Adrenal gland (tissue), 9 donors: ENCODE measurements at regions not wholly inside any gene's neighbourhood (a gene's known extent, or its start where the extent isn't known, plus 50 kb on each side); places are given as distances from the start of the nearest gene placed in this dataset.

Experiments
- DNase-seq, 7 donors: peaks; one replicate each; pipeline ENCODE4 v3.0.0-alpha.2; 2019 to 2020
- H3K27ac ChIP-seq, 5 donors: fragments of 200-600 bp; sonication (generic) in 4 of 5; 1 replicate in 3 of 5; 2 replicates in 2 of 5; pipeline versions ENCODE4 v1.5.1 to v1.8.0; 2016 to 2020; ENCODE audit warnings: mild to moderate bottlenecking in 1 of 5
- H3K27me3 ChIP-seq: fragments of 200-600 bp; 2 replicates; pipeline ENCODE4 v1.8.0; 2021
- H3K36me3 ChIP-seq, 2 donors: fragments of 200-600 bp; replicated peaks in 1 of 2; 1 replicate in 1 of 2; 2 replicates in 1 of 2; pipeline versions ENCODE4 v1.5.1 to v1.8.0; 2018 to 2022
- H3K4me1 ChIP-seq, 2 donors: fragments of 200-600 bp; replicated peaks in 1 of 2; 1 replicate in 1 of 2; 2 replicates in 1 of 2; pipeline versions ENCODE4 v1.5.1 to v1.8.0; 2018 to 2021
- H3K4me3 ChIP-seq, 4 donors: fragments of 200-600 bp; sonication (generic) in 3 of 4; one replicate each; pipeline ENCODE4 v1.5.1; 2016 to 2018
- H3K9me3 ChIP-seq, 3 donors: fragments of 200-600 bp; sonication (generic) in 1 of 3; replicated peaks in 1 of 3; 1 replicate in 2 of 3; 2 replicates in 1 of 3; pipeline versions ENCODE4 v1.5.1 to v1.8.0; 2016 to 2021
- POLR2A ChIP-seq, 2 donors: fragments of 450-650 bp; IDR thresholded peaks; one replicate each; pipeline ENCODE4 v1.6.1; 2017; ENCODE audit warnings: antibody characterized with exemption in 2 of 2, mild to moderate bottlenecking in 2 of 2, moderate library complexity in 1 of 2
- WGBS, 4 donors: extraction: QIAGEN DNeasy Blood & Tissue Kit in 2 of 4; methylation state at CpG; one replicate each; pipeline versions ENCODE4 v1.1.5 to v1.1.7; 2013 to 2017; 5-methylcytosine and 5-hydroxymethylcytosine counted together
- intact Hi-C, 2 donors: fragments of 100-400 bp; cut with DNase I; formaldehyde crosslinking; loops; one replicate each; pipeline versions ENCODE4 v1.14.1 to v1.15.0; 2022 to 2023
- TF ChIP-seq, protein P1 (sequence below), 6 experiments: fragments of 450-650 bp in 4 of 6; fragments of 200-600 bp in 2 of 6; sonication (generic) in 1 of 6; IDR thresholded peaks; 1 replicate in 5 of 6; 2 replicates in 1 of 6; pipeline versions ENCODE4 v1.5.1 to v1.8.0; 2016 to 2021; ENCODE audit warnings: antibody characterized with exemption in 6 of 6, mild to moderate bottlenecking in 2 of 6, moderate library complexity in 1 of 6
- donor health status: healthy with polysubstance abuse.
- donor health status: Bipolar disorder and iron deficiency.
- donor health status: DM: yes; HTN: yes; CAD: no.
- donor health status: DM: no; HTN: no; CAD: no.
- donor health status: DM: no; HTN: no; CAD: no.

DNA sequence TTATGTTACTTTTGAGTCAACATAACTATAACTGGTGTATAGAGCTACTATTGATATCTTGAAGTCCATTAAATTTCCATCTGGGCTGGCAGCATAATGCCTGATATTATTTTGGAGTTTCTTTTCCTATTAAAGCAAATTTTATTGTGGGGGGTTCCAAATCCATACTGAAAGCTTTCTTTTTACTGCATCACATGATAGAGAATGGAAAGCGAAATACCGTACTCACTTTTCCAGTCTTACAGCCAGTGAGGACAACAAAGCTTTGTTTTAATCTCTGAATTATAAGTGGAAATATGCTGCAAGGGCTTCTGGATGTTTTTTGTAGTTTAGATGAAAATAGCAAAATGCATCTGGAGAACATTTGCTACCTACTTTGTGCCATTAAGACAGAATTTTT, 477.5 kb upstream of the SEMA3D start:
- Histone ChIP-seq H3K4me1 (no peaks in the 10 kb centered on the region), H3K9me3 (no peaks in the 10 kb centered on the region), H3K4me3 (no peak overlapping the region), H3K36me3 (no peaks in the 10 kb centered on the region), H3K27ac (no peak overlapping the region), H3K27me3 (no peaks in the 10 kb centered on the region)
- WGBS, 4 donors: 93 to 100% (median 97%) methylated on average over 2 of the region's 2 CpGs
- TF ChIP-seq POLR2A (IDR thresholded peaks at IDR 0.05): no peak
- TF ChIP-seq, protein P1, sequence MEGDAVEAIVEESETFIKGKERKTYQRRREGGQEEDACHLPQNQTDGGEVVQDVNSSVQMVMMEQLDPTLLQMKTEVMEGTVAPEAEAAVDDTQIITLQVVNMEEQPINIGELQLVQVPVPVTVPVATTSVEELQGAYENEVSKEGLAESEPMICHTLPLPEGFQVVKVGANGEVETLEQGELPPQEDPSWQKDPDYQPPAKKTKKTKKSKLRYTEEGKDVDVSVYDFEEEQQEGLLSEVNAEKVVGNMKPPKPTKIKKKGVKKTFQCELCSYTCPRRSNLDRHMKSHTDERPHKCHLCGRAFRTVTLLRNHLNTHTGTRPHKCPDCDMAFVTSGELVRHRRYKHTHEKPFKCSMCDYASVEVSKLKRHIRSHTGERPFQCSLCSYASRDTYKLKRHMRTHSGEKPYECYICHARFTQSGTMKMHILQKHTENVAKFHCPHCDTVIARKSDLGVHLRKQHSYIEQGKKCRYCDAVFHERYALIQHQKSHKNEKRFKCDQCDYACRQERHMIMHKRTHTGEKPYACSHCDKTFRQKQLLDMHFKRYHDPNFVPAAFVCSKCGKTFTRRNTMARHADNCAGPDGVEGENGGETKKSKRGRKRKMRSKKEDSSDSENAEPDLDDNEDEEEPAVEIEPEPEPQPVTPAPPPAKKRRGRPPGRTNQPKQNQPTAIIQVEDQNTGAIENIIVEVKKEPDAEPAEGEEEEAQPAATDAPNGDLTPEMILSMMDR (IDR thresholded peaks at IDR 0.05): no peak
- intact Hi-C loops: no loop called here
- DNase-seq: no peak

DNA sequence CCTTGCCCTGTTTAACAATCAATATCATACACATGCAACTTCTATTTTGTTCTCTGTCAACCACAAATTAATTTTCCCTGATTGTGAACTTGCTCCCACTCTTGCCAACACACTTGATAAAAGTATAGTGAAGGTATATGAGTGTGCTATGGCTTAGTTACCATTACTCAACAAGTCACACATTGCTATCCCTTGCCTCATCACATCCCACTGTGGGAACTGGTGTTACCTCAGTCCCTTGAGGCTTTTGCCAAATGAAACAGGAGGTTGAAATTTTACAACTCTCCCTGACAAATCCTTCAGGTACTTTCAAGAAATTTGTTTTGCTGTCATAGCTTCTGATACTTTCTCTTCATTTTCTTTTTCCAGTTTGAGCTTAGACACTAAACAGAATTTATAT, 472.5 kb upstream of the SEMA3D start:
- H3K36me3 ChIP-seq: no peaks in the 10 kb centered on the region
- no peak overlapping the region for H3K27ac ChIP-seq
- no peaks in the 10 kb centered on the region for H3K4me1 ChIP-seq
- no peaks in the 10 kb centered on the region for H3K27me3 ChIP-seq
- H3K4me3 ChIP-seq: no peak overlapping the region
- H3K9me3 ChIP-seq: no peaks in the 10 kb centered on the region
- intact Hi-C loops: no loop called here
- DNase-seq: no peak
- TF ChIP-seq POLR2A (IDR thresholded peaks at IDR 0.05): no peak
- TF ChIP-seq, protein P1 (IDR thresholded peaks at IDR 0.05): no peak

DNA sequence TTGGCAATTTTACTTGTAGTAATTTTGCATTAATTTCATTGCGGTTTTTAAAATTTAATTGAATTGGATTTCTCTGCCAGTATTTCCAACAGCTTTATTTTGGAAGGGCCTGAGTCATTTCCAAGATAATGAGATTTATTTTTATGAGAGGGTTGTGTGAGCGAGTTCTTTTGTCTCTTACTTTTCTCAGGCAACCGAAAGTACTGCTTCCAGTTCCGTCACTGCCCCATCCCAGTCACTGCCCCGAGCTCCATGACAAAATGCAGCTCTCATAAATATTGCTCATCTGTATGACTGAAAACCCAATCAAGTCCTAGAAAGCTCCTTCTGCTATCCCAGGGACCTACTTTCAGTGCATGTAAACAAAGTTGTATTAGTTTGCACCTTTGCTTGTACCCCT, 468.4 kb upstream of the SEMA3D start:
- no peaks in the 10 kb centered on the region for H3K36me3 ChIP-seq
- H3K4me1 ChIP-seq: no peaks in the 10 kb centered on the region
- TF ChIP-seq, protein P1 (IDR thresholded peaks at IDR 0.05): no peak
- no peak overlapping the region for H3K4me3 ChIP-seq
- H3K27me3 ChIP-seq: no peaks in the 10 kb centered on the region
- WGBS, 4 donors: 75 to 89% (median 84%) methylated on average over 5 of the region's 5 CpGs
- H3K27ac ChIP-seq: no peak overlapping the region
- intact Hi-C loops: no loop called here
- H3K9me3 ChIP-seq: peaks cover 0 to 4% (median 0%) of the 10 kb centered on the region in 3 donors
- DNase-seq: no peak

DNA sequence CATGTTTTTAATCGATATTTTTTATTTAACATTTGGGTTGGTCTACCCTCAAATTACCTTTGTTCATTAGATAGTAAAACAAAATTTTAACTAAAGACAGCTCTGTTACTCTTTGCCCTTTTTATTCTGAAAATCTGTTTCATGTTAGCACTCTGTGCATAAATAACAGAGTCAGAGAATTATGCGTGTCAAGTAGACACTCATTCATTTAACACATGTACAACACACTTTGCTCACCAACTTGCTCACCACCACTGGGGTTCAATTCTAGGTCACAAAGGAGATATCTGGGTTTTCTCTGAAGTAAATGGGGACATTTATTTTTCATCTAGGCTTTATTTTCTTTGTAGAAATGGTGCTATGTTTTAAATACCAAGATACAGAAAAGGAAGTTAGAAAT, 457.4 kb upstream of the SEMA3D start:
- Histone ChIP-seq H3K4me3 (no peak overlapping the region), H3K27me3 (no peaks in the 10 kb centered on the region), H3K36me3 (no peaks in the 10 kb centered on the region), H3K4me1 (no peaks in the 10 kb centered on the region), H3K27ac (no peak overlapping the region), H3K9me3 (peaks cover 0 to 4% (median 0%) of the 10 kb centered on the region in 3 donors)
- TF ChIP-seq, protein P1 (IDR thresholded peaks at IDR 0.05): no peak
- TF ChIP-seq POLR2A (IDR thresholded peaks at IDR 0.05): no peak
- intact Hi-C loops: no loop called here
- 87 to 92% (median 90%) methylated on average over 2 of the region's 2 CpGs for WGBS, 4 donors
- DNase-seq: no peak
